GM19351 (cell line): ENCODE measurements at regions not wholly inside any gene's neighbourhood (a gene's known extent, or its start where the extent isn't known, plus 50 kb on each side); places are given as distances from the start of the nearest gene placed in this dataset.

Experiments
- ATAC-seq: cut with Tn5 transposase; IDR thresholded peaks from one replicate; pipeline ENCODE4 v1.9.1; 2021; ENCODE audit warnings: mild to moderate bottlenecking, moderate library complexity; ENCODE audit not compliant: unreplicated experiment

- no peak for ATAC-seq
Observed at GRCh38 chr22:47397673-47398072, 635.2 kb downstream of the TBC1D22A start.

- ATAC-seq: no peak
Observed at GRCh38 chr22:47396515-47396914, 634.1 kb downstream of the TBC1D22A start.

GRCh38 chr22:47396105-47396504 is 633.7 kb downstream of the TBC1D22A start:
- no peak for ATAC-seq

- no peak for ATAC-seq
Observed at GRCh38 chr22:47395481-47395880, 633.0 kb downstream of the TBC1D22A start.

- ATAC-seq: no peak
Observed at GRCh38 chr22:47394504-47395440, 632.3 kb downstream of the TBC1D22A start.

- ATAC-seq: no peak
Observed at GRCh38 chr22:47393191-47393590, 630.7 kb downstream of the TBC1D22A start.

- ATAC-seq: no peak
Observed at GRCh38 chr22:47392729-47393128, 630.3 kb downstream of the TBC1D22A start.

- ATAC-seq: no peak
Observed at GRCh38 chr22:47392054-47392347, 629.6 kb downstream of the TBC1D22A start.

GRCh38 chr22:47391169-47392053 is 629.0 kb downstream of the TBC1D22A start:
- ATAC-seq: no peak

- ATAC-seq: no peak
Observed at GRCh38 chr22:47390026-47390970, 627.8 kb downstream of the TBC1D22A start.

GRCh38 chr22:47389201-47389600 is 626.8 kb downstream of the TBC1D22A start:
- ATAC-seq: no peak

- no peak for ATAC-seq
Observed at GRCh38 chr22:47388778-47389177, 626.3 kb downstream of the TBC1D22A start.

- no peak for ATAC-seq
Observed at GRCh38 chr22:47388331-47388730, 625.9 kb downstream of the TBC1D22A start.

GRCh38 chr22:47386812-47387510 is 624.5 kb downstream of the TBC1D22A start:
- no peak for ATAC-seq

GRCh38 chr22:47384977-47385376 is 622.5 kb downstream of the TBC1D22A start:
- ATAC-seq: no peak

GRCh38 chr22:47382164-47382890 is 619.9 kb downstream of the TBC1D22A start:
- ATAC-seq: no peak

GRCh38 chr22:47381240-47381639 is 618.8 kb downstream of the TBC1D22A start:
- no peak for ATAC-seq

- no peak for ATAC-seq
Observed at GRCh38 chr22:47380692-47381091, 618.2 kb downstream of the TBC1D22A start.

- no peak for ATAC-seq
Observed at GRCh38 chr22:47379037-47379436, 616.6 kb downstream of the TBC1D22A start.
